H1 (cell line): ENCODE measurements at regions not wholly inside any gene's neighbourhood (a gene's known extent, or its start where the extent isn't known, plus 50 kb on each side); places are given as distances from the start of the nearest gene placed in this dataset.

Experiments
- BCL11A ChIP-seq, 2 experiments: IDR thresholded peaks; one replicate each; pipeline ENCODE4 v1.6.1; 2011; ENCODE audit warnings: low read depth in 2 of 2, low read length in 2 of 2, mild to moderate bottlenecking in 2 of 2
- CHD1 ChIP-seq: IDR thresholded peaks from 2 replicates; pipeline ENCODE4 v1.6.1; 2012; ENCODE audit warnings: low read depth, low read length, improper control_type of control experiment
- CHD2 ChIP-seq: IDR thresholded peaks from 2 replicates; pipeline ENCODE4 v1.6.1; 2012; ENCODE audit warnings: low read length, improper control_type of control experiment
- HDAC2 ChIP-seq, 2 experiments: fragments of 300-600 bp in 1 of 2; sonication (generic) in 1 of 2; IDR thresholded peaks; 2 replicates each; pipeline ENCODE4 v1.6.1; 2011 to 2012; ENCODE audit warnings: low read depth in 2 of 2, low read length in 2 of 2, mild to moderate bottlenecking in 2 of 2, moderate library complexity in 2 of 2, borderline replicate concordance in 1 of 2, inconsistent platforms in 1 of 2
- KDM4A ChIP-seq: IDR thresholded peaks from one replicate; pipeline ENCODE4 v1.7.1; 2012; ENCODE audit warnings: low read depth, mild to moderate bottlenecking, moderate library complexity, low read length, inconsistent platforms; ENCODE audit not compliant: severe bottlenecking
- POLR2A ChIP-seq, 2 experiments: IDR thresholded peaks; 1 replicate in 1 of 2; 2 replicates in 1 of 2; pipeline ENCODE4 v1.6.1; 2011; ENCODE audit warnings: low read depth in 2 of 2, low read length in 2 of 2, mild to moderate bottlenecking in 2 of 2; ENCODE audit errors: control extremely low read depth in 1 of 2
- SP2 ChIP-seq: IDR thresholded peaks from 2 replicates; pipeline ENCODE4 v1.6.1; 2012; ENCODE audit warnings: mild to moderate bottlenecking, low read length, inconsistent platforms
- SUZ12 ChIP-seq: fragments of 200-600 bp; sonication (generic); IDR thresholded peaks from 2 replicates; pipeline ENCODE4 v1.6.1; 2012; ENCODE audit warnings: mild to moderate bottlenecking, inconsistent platforms, low read length, moderate library complexity, mixed read lengths
- TF ChIP-seq, protein P1 (sequence below): fragments of 300-600 bp; sonication (generic); IDR thresholded peaks from 2 replicates; pipeline ENCODE4 v1.7.1; 2012; ENCODE audit warnings: low read length, moderate library complexity, mild to moderate bottlenecking, inconsistent platforms; ENCODE audit not compliant: insufficient replicate concordance
- TF ChIP-seq, protein P2 (sequence below), 3 experiments: IDR thresholded peaks; 1 replicate in 2 of 3; 2 replicates in 1 of 3; pipeline versions ENCODE4 v1.5.1 to v1.6.1; 2011; ENCODE audit warnings: low read length in 3 of 3, mild to moderate bottlenecking in 3 of 3, inconsistent platforms in 2 of 3, low read depth in 1 of 3, moderate library complexity in 1 of 3; ENCODE audit not compliant: insufficient read depth in 1 of 3; ENCODE audit errors: control extremely low read depth in 1 of 3

DNA sequence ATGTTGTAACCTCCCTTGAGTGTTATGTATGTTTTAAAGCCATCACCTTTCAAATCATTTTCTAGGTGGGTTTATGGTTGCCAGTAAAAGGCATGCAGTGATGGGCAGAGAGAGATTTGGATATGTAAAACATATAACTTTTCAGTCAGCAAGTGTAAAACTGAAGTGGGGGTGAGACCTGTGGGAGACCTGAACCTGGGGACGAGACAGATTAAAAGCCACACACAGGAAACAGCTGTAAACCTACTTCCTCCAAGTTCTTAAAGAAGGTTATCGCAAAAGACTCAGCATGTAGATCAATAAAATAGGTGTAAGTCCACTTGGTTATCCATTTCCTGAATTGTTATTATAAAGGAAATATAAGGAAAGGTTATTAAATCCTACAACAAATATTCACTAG, 76.6 kb downstream of the YIPF5 start (continued):
- TF ChIP-seq, protein P1, sequence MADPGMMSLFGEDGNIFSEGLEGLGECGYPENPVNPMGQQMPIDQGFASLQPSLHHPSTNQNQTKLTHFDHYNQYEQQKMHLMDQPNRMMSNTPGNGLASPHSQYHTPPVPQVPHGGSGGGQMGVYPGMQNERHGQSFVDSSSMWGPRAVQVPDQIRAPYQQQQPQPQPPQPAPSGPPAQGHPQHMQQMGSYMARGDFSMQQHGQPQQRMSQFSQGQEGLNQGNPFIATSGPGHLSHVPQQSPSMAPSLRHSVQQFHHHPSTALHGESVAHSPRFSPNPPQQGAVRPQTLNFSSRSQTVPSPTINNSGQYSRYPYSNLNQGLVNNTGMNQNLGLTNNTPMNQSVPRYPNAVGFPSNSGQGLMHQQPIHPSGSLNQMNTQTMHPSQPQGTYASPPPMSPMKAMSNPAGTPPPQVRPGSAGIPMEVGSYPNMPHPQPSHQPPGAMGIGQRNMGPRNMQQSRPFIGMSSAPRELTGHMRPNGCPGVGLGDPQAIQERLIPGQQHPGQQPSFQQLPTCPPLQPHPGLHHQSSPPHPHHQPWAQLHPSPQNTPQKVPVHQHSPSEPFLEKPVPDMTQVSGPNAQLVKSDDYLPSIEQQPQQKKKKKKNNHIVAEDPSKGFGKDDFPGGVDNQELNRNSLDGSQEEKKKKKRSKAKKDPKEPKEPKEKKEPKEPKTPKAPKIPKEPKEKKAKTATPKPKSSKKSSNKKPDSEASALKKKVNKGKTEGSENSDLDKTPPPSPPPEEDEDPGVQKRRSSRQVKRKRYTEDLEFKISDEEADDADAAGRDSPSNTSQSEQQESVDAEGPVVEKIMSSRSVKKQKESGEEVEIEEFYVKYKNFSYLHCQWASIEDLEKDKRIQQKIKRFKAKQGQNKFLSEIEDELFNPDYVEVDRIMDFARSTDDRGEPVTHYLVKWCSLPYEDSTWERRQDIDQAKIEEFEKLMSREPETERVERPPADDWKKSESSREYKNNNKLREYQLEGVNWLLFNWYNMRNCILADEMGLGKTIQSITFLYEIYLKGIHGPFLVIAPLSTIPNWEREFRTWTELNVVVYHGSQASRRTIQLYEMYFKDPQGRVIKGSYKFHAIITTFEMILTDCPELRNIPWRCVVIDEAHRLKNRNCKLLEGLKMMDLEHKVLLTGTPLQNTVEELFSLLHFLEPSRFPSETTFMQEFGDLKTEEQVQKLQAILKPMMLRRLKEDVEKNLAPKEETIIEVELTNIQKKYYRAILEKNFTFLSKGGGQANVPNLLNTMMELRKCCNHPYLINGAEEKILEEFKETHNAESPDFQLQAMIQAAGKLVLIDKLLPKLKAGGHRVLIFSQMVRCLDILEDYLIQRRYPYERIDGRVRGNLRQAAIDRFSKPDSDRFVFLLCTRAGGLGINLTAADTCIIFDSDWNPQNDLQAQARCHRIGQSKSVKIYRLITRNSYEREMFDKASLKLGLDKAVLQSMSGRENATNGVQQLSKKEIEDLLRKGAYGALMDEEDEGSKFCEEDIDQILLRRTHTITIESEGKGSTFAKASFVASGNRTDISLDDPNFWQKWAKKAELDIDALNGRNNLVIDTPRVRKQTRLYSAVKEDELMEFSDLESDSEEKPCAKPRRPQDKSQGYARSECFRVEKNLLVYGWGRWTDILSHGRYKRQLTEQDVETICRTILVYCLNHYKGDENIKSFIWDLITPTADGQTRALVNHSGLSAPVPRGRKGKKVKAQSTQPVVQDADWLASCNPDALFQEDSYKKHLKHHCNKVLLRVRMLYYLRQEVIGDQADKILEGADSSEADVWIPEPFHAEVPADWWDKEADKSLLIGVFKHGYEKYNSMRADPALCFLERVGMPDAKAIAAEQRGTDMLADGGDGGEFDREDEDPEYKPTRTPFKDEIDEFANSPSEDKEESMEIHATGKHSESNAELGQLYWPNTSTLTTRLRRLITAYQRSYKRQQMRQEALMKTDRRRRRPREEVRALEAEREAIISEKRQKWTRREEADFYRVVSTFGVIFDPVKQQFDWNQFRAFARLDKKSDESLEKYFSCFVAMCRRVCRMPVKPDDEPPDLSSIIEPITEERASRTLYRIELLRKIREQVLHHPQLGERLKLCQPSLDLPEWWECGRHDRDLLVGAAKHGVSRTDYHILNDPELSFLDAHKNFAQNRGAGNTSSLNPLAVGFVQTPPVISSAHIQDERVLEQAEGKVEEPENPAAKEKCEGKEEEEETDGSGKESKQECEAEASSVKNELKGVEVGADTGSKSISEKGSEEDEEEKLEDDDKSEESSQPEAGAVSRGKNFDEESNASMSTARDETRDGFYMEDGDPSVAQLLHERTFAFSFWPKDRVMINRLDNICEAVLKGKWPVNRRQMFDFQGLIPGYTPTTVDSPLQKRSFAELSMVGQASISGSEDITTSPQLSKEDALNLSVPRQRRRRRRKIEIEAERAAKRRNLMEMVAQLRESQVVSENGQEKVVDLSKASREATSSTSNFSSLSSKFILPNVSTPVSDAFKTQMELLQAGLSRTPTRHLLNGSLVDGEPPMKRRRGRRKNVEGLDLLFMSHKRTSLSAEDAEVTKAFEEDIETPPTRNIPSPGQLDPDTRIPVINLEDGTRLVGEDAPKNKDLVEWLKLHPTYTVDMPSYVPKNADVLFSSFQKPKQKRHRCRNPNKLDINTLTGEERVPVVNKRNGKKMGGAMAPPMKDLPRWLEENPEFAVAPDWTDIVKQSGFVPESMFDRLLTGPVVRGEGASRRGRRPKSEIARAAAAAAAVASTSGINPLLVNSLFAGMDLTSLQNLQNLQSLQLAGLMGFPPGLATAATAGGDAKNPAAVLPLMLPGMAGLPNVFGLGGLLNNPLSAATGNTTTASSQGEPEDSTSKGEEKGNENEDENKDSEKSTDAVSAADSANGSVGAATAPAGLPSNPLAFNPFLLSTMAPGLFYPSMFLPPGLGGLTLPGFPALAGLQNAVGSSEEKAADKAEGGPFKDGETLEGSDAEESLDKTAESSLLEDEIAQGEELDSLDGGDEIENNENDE = no peak
- TF ChIP-seq SP2 = no peak
- TF ChIP-seq HDAC2 (IDR thresholded peaks at IDR 0.05; ENCODE audit: borderline replicate concordance in 1 of 2, low read depth in 2 of 2, low read length in 2 of 2) = no peak
- TF ChIP-seq BCL11A (IDR thresholded peaks at IDR 0.05; ENCODE audit: low read depth in 2 of 2, low read length in 2 of 2) = no peak
- no peak for TF ChIP-seq SUZ12
- no peak for TF ChIP-seq CHD2
- TF ChIP-seq POLR2A (IDR thresholded peaks at IDR 0.05; ENCODE audit: control extremely low read depth in 1 of 2, low read depth in 2 of 2, low read length in 2 of 2) = no peak
- TF ChIP-seq, protein P2, sequence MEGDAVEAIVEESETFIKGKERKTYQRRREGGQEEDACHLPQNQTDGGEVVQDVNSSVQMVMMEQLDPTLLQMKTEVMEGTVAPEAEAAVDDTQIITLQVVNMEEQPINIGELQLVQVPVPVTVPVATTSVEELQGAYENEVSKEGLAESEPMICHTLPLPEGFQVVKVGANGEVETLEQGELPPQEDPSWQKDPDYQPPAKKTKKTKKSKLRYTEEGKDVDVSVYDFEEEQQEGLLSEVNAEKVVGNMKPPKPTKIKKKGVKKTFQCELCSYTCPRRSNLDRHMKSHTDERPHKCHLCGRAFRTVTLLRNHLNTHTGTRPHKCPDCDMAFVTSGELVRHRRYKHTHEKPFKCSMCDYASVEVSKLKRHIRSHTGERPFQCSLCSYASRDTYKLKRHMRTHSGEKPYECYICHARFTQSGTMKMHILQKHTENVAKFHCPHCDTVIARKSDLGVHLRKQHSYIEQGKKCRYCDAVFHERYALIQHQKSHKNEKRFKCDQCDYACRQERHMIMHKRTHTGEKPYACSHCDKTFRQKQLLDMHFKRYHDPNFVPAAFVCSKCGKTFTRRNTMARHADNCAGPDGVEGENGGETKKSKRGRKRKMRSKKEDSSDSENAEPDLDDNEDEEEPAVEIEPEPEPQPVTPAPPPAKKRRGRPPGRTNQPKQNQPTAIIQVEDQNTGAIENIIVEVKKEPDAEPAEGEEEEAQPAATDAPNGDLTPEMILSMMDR (IDR thresholded peaks at IDR 0.05; ENCODE audit: control extremely low read depth in 1 of 3, insufficient read depth in 1 of 3, low read depth in 1 of 3, low read length in 3 of 3) = no peak
- TF ChIP-seq CHD1 = no peak
- no peak for TF ChIP-seq KDM4A
